ENCODE measurements at regions not wholly inside any gene's neighbourhood (a gene's known extent, or its start where the extent isn't known, plus 50 kb on each side); places are given as distances from the start of the nearest gene placed in this dataset.

GRCh38 chr16:66171578-66171977 is 194.9 kb upstream of the CDH5 start:
- no peak for DNase-seq (ENCODE audit: low spot score)

- DNase-seq (ENCODE audit: low spot score): no peak
Observed at GRCh38 chr16:66170989-66171388, 195.5 kb upstream of the CDH5 start.

- DNase-seq (ENCODE audit: low spot score): no peak
Observed at GRCh38 chr16:66169817-66170216, 196.7 kb upstream of the CDH5 start.

DNA sequence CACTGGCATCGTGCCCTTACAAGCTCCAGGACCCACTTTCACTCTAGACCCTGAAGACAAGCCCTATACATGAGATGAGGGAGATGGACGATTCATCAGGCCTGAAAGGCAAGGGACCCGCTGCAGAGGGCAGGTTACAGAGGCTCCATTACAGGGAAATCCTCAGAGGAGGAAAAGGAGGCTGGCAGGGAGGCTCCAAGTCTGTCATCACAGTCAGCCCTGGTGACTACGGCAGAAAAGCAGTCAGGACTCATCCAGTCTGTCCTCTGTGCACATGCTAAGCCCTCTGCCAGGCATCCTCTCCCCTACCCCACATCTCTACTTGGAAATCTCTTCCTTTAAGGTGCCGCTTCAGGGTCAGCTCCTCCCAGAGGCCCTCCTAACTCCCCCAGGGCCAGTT is 197.7 kb upstream of the CDH5 start:
- DNase-seq (ENCODE audit: low spot score): no peak

DNA sequence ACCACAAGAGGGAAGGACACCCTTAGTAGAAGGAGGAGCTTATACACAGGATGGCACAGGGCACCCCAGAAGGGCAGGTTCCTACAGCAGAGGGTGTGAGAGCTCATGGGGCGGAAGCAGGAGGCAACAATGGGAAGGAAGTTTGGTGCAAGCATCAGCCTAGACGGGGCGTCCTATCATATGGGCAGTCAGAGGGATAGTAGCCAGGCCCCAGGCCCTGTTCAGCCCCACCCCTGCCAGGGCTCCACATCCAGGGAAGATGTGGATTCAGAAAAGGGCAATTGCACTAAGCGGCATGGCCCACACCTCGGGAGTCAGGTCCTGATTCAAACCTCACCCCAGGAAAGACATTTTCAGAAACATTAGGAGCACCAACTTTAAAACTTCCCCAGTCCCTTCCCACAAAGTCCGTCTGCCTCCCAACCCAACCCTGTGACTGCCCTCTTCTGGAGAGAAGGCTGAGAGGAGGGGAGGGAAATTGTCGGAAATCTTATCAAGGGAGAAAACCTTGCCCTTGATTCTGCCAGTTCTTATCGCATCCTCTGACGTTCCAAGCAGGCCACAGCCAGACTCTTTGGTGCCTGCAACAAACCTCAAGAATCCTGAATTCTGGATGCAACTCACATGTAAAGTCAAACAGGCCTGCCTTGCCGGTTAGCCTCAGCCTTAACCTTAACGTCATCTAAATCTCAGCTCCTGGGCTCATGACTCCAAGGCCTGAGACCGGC is 198.8 kb upstream of the CDH5 start:
- DNase-seq (ENCODE audit: low spot score): no peak

DNA sequence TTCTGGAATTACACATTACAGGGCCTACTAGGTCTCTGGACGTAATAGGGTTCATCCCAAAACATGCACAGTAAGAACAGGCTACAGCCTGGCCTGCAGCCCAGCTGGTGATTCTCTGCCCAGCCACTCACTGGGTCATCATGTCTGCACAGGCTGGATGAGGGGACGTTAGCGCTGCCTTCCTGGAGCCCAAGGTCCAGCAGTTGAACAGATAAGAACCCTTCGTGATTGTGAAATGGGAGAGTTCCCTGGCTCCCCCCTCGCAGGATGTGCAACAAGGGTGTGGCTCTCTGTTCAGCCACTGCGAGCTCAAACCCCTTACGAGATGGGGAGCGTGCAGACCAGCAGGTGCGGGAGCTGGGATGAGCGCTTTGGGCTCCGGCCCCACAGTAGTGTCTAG is 200.0 kb upstream of the CDH5 start:
- no peak for DNase-seq (ENCODE audit: low spot score)

GRCh38 chr16:66165879-66166278 is 200.6 kb upstream of the CDH5 start:
- no peak for DNase-seq (ENCODE audit: low spot score)

DNA sequence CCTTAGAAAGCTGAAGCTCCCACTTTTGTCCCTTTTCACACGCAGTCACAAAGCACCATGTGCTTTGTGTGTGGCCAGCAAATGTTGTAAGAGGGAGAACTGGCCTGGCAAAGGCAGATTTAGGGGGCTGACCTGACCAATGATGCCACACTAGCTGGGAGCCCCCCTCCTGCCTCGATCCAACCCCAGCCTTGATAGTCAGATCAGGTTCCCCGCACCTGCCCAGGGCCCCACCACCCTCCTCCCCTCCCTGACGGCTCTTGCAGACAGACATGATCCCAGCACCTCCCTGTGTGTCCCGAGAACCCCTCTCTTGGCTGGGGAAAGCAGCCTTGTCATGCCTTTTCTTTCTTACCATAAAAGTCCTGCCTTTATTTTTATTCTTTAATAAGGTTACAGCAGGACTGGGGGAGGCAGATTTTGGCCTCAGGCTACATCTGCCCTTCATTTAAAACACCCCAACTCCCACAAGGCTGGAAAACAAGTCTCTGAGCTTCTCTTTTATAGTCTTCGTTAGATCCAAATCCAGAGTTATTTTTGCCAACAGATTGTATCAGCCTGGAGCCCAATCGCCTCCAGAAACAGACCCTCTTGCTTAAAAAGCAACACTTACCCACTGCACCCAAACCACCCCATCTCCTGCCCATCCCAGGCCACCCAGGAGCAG is 201.8 kb upstream of the CDH5 start:
- DNase-seq (ENCODE audit: low spot score): no peak

- DNase-seq (ENCODE audit: low spot score): no peak
Observed at GRCh38 chr16:66162821-66163220, 203.7 kb upstream of the CDH5 start.

GRCh38 chr16:66161942-66162341 is 204.5 kb upstream of the CDH5 start:
- no peak for DNase-seq (ENCODE audit: low spot score)

GRCh38 chr16:66161269-66161668 is 205.2 kb upstream of the CDH5 start:
- DNase-seq (ENCODE audit: low spot score): no peak

DNA sequence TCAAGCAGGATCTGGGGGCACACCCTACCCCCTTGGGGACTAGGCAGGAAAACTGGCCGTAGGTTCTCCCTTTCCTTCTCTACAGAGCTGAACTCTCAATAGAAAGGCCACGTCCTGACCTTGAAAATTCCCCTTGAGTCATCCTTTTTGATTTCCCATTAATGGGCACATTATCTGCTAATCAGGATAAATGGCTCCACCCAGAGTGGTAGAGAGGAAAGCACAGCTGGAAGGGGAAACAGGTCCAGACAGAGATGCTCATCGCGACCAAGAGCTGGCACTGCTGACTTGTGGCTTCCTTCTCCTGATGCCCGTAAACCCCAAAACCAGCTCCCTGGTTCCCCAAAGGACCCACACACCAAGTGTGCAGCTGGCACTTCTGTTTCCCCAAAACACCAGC is 206.5 kb upstream of the CDH5 start:
- no peak for DNase-seq (ENCODE audit: low spot score)

- DNase-seq (ENCODE audit: low spot score): no peak
Observed at GRCh38 chr16:66156538-66156937, 210.0 kb upstream of the CDH5 start.

GRCh38 chr16:66155933-66156332 is 210.6 kb upstream of the CDH5 start:
- DNase-seq (ENCODE audit: low spot score): no peak

- DNase-seq (ENCODE audit: low spot score): no peak
Observed at GRCh38 chr16:66154801-66155200, 211.7 kb upstream of the CDH5 start.

DNA sequence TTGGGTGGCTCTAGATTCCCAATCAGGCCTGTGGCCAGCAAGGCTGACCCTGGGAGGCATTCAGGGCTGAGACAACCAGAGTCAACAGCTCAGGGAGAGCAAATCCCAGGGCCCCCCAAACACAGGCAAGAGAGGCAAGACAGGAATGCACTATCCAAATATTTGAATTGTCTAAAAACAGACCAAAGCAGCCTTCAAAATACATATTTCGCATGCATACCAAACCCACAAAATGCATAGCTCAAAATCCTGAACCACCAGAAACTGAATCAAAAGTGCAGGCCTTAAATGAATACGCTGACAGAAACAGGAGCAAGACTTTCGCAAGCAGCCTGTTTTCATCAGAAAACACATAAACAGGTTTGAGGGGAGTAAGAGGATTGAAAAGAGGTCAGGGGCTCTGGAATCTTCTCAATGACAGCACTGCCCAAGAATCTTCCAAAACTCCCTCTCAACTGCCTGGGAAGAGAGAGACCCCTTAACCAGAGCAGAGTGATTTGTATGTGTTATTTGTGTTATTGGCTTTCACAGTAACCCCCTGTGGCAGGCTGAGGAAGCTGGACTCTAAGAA is 213.6 kb upstream of the CDH5 start:
- DNase-seq (ENCODE audit: low spot score): no peak

GRCh38 chr16:66152181-66152580 is 214.3 kb upstream of the CDH5 start:
- DNase-seq (ENCODE audit: low spot score): no peak

- DNase-seq (ENCODE audit: low spot score): no peak
Observed at GRCh38 chr16:66150698-66151482, 215.6 kb upstream of the CDH5 start.

DNA sequence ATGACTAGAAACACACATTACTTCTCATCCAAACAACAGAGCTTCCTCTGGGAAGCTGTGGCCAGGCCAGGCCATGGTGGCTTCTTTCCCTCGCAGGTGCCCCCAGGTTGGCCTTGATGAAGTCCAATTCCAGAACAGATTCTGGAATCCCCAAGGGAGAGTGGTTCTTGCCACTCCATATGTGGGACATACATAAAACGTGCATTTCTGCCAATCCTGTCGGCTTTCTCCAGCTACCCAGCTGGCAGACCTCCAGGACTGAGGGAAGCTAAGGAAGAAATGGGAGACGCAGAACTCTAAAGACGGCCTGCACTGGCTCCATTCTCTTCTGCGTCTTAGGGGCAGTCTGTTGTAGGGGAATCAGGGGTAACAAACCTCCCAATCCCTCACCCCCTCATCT is 219.2 kb upstream of the CDH5 start:
- no peak for DNase-seq (ENCODE audit: low spot score)

DNA sequence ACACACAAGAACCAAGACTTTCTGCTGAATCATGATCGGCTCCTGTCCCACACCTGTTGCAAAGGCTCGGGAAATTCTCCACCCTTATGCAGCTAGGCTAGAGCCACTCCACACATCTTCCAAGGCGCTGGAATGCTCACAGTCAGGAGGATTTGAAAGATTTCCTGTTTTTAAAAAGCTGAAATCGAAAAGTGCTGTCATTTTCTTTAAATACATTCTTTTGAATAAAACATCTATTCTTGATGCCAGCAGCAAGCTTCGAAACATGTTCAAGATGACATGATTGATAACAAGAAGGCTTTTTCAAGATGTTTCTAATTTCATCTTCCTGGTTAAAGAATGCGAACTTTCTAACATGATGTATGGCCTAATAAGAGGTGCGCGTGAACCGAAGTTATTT is 219.7 kb upstream of the CDH5 start:
- no peak for DNase-seq (ENCODE audit: low spot score)

GRCh38 chr16:66144641-66145040 is 221.8 kb upstream of the CDH5 start:
- DNase-seq (ENCODE audit: low spot score): no peak

DNA sequence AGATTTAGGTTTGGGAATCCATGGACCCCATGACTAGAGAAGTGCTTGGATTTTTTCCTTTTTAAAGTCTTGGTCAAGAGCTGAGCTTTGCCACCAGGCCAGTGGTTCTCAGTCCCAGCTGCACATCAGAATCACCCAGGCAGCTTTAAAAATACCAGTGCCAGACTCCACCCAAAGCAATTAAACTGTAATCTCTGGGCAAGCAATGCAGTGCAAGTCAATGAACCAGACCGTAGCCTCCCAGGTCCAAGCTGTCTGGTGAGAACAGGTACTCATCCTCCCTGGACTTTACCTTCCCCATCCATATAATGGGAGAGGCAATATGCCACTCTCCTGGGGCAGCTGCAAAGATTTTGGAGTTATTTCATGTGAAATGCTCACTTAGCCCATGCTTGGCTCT is 223.1 kb upstream of the CDH5 start:
- no peak for DNase-seq (ENCODE audit: low spot score)

- no peak for DNase-seq (ENCODE audit: low spot score)
Observed at GRCh38 chr16:66141885-66142284, 224.6 kb upstream of the CDH5 start.
